NCI-H82 (cell line): ENCODE measurements at regions not wholly inside any gene's neighbourhood (a gene's known extent, or its start where the extent isn't known, plus 50 kb on each side); places are given as distances from the start of the nearest gene placed in this dataset.

Experiments
- DNase-seq: peaks from one replicate; lab custom pipeline; 2025; lab: John Stamatoyannopoulos, UW

DNA sequence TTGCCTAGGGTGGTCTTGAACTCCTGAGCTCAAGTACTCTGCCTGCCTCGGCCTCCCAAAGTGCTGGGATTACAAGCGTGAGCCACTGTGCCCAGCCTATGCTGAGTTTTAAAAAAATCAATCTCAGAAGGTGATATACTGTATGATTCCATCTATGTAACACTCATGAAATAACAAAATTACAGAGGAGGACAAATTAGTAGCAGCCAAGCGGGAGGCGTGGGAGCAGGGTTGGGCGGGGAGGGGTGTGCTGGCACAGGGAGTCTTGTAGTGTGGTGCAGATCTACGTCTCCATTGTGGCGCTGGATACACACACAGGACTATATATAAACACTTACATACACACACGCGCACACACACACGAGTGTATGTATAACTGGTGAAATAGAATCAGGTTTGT is 80.6 kb upstream of the LINGO1 start:
- no peak for DNase-seq

DNA sequence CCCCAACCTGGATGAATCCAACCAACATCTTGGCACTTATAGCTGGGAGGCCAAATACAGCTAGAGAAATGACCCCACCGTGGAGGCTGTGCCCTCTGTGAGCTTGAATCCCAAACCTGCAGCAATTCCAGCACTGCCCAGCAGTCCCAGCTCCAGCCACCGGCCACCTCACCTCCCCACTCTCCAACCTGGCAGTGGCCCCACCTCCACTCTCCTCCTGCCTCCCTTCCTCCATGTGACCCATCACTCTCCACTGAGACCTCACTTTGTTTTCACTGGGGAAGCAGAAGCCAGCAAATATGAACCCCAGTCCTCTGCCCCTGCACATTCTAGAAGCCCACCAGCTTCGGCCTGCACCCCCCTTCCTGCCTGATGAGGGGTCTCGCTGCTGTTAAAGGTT is 79.7 kb upstream of the LINGO1 start:
- no peak for DNase-seq

DNA sequence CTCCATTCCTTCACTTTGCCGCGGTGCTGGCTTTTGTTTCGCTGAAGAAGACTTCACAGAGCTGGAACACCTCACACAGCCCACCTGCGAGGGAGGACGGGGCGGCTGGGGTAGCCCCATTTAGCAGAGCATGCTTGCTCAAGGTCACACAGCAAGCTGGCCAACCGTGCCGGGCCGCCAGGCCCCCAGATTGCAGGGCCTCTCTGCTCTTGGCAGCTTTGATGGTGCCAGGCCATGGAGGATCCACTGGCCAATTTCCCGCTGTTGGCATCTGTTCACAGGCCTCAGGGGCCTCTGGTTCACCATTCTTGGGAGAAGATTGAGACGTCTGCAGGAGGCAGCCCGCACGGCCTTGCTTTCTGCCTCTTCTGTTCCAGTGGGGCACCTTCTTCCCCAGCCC is 77.9 kb upstream of the LINGO1 start:
- DNase-seq = no peak

DNA sequence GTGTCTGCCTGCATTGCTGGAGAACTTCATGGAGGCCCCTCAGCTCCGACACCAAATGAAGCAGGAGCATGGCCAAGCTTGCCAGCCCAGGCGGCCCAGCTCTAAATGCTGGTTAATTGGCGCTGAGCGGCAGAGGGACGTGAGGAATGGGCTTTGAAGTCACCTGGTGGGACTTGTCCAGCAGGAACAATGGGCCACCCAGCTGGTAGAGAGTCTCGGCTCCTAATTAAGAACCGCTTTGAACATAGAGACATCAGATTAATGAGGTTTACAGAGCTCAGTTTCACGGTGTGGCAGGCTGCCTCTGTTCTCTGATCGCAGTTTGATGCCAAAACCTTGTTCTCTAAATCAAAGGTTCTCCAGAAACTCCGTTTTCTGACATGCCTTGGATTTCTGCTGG is 77.5 kb upstream of the LINGO1 start:
- no peak for DNase-seq

DNA sequence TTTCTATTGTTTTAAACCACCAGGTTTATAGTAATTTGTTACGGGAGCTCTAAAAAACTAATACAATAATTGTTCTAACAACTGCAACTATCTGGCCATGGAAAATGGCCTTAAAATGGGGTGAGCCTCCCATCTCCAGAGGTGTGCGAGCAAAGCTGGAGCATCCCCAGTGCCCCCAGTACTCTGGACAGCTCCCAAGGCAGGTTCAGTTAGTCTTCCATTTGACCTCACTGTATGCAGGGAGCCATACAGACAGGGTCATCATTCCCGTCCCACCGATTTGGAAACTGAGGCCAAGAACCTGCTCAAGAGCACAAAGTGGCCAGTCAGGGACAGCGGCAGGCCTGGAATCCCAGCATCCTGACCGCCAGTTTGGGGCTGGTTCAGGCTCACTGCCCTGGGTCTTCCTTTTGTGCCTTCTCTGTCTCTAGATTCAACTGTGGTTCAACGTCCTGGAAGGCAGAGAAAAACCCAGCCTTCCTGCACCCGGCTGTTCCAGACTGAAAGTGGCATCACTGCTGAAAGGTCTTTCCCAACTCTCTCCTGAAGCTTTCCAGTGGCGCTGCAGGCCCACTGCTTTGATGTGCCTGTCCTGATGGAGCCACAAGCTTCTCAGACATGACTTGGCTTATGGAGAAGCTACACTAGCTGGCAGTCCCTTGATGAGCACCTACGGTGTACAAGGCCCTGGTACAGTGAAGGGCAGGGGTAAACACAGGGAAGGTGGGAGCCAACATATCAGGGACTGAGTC is 76.6 kb upstream of the LINGO1 start:
- DNase-seq = no peak

DNA sequence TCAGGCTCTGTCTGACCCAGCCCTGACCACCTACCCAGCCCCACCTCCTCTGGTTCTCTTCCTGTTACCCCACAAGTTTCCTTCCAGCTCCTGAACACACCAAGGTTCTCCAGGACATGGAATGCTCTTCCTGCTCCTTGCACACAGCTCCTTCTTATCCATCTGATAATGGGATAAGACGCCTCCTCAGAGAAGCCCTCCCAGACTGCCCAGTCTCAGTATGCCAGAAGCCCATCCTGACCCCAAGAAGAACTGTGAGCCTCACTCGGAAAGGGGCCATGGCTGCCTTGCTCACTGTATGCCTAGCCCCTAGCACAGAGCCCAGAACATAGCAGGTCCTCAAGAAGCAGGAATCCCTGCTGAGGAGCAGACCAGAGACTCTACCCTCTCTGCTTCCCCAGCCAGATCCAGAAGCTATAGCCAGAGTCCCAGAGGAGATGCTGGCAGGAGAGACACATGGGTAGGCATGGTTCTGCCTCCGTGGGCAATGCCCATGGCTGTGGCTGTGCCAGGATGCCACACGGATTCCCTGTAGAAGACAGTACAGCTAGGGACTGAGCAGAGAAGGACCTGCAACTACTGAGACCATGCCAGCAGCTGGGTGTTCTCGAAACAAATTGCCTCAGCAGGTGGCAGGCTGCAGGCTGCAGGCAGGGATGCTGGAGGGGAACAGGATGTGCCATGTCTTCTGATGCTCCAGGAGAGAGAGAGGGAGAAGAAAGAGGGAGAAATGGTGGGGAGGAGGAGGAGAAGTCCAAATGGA is 74.0 kb upstream of the LINGO1 start:
- DNase-seq = no peak

DNA sequence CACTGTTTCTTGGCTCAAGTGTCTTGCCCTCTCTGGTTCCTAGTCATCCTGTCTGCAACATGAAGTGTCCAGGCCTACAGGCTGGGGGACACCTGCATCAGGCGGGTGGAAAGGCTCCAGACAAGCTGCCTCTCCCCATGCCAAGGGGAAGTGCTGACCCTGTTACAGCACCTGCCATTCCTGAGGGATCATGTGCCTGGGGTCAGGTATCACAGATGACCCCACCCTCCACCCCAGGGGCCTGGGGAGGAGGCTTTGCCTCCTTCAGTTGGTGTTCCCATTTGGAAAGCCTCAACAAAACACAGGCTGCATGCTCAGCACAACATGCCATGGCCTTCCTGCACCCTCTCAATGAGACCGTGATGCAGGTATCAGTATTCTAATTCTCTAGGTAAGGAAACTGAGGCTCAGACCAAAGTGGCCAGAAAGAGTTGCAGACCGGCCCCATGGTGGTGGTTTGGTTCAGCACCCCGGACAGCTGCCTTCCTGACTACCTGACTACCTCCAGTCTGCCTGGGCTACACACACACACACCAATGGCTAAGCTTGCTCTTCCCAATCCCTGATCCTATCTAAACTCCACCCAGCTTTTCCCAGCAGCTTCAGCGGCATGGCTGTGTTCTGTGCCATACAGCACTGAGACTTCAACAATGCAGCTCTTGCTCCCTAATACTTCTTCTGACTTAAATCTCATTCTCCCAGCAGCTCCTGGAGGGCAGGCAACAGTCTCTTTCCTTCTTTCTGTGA is 69.7 kb upstream of the LINGO1 start:
- peak; percentile 37 for DNase-seq

DNA sequence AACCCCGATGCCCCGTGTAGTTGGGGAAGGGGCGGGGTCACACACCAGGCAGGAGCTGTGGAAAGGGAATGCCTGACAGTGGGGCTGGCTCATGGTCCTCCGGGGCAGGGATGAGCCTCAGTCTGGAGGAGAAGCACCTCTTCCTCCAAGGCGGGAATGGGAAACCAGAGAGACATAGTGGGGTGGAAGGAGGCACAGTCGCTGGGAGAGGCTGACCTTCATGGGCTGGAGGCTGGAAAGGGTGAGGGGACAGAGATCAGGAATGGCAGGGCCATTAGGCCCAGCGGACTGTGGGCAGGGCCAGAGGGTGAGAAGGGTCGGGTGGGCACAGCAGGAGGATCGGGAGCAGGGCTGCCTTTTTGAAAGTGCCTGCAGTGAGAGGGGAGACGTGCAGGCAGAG is 65.8 kb upstream of the LINGO1 start:
- DNase-seq = no peak

DNA sequence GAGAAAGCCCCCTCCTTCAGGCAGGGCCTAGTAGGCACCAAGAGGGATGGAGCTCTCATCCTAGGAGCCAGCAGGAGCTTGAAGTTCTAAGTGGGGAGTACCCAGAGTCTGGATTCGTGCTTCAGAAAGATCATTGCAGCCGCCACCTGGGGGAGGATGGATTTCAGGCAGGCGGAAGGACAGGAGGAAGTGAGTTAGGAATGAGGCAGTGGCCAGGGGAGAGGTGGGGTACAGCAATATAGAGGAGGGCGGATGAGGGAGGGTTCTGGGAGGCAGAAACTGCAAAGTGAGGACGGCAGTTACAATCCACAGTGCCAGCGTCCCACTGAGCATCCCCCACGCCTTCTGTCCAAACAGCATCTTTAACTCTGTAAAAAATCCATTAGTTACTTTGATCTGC is 65.2 kb upstream of the LINGO1 start:
- no peak for DNase-seq

DNA sequence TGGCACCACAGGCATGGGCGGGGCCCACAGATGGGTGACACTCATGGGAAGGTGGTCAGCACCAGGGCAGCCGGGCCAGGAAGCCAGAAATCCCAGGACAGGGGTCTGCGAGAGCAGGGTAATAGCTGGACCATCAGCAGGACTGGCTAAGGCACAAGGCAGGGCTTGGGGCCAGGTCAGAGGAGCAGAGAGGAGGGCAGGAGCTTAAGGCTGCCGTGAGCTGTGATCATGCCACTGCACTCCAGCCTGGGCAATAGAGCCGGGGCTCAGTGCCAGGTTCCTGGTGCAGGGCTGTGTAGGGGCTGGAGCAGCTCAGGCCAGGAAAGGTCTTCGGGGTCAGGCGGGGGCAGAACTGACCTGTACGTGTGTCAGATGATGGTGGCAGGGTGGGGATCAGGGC is 64.2 kb upstream of the LINGO1 start:
- no peak for DNase-seq

DNA sequence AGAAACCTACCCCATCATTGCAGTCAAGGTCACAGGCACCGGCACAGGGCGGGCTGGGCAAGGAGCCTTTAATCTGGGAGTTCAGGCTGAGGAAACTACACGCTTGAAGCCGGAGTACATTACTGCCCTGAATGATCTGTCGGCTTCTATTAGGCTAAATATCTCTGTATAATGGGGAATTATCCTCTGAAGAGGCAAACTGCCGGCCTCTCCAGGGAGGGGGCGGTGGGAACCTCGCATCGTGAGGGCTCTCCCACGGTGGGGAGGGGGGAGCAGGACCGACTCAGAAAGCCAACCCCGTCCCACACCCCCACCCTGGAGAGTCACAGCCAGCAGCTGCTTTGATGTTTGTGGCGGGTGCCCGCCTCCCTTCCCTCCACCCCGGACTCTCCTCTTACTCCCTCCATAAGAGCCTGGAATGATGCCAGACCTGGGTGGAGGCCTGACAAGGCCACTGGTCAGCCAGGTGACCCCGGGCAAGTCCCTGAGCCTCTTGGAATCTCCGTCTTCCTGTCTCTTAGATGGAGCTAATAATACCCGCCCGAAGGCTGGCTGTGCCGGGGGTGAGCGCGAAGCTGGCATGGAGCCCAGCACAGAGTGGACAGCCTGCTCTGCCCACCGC is 63.4 kb upstream of the LINGO1 start:
- DNase-seq = peak; percentile 35

DNA sequence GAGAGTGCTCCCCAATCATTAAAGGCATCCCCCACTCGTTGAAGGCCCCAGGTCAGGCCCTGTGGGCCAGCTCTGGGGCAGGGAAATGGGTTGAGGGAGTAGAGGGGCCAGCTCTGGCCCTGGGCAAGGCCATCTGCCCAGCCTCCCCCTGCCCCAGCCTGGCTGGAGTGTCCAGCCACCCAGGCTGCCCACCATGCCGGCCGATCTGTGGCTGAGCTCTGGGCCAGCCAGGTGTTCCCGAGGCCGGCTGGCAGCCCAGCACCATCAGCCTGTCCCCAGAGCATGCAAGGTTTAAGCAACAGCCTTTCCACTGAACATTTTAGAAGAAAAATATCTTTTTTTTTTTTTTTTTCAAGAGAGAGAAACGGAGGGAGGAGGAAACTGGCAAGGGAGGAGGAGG is 62.8 kb upstream of the LINGO1 start:
- DNase-seq = no peak

DNA sequence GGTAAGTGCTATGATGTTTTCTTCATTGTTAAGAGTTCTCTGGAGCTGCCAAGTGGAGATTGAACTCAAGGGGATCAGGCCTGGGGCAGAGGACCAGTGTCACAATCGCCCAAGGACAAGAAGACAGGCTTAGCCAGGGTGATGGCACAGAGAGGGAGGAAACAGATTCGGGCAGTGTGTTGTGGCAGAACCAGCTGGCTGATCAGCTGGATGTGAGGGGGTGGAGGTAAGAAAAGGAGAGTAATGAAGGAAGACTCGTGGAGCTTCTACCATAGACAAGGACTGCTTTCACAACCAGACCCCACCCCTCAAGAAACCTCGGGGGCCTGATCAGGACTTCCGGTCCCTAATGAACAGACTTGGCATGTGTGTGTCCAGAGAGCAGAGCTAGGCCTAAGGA is 60.9 kb upstream of the LINGO1 start:
- DNase-seq = no peak

DNA sequence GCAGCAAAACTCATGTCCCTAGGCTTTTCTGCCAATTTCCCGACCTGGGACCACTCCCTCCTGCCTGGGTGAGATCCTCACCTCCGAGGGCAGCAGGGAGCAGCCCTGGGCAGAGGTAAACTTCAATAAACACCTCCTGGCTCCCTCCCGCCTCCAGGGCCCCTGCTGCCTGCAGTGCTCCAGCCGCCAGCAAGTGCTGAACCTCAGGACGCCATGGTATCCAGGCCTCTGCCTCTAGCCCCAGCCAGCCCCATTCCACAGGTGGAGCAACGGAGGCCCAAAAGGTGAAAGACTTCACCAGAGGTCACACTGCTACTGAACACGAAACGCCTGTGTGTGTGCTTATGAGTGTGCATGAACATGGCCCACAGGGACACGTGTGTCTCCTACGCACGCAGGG is 59.9 kb upstream of the LINGO1 start:
- DNase-seq = no peak

DNA sequence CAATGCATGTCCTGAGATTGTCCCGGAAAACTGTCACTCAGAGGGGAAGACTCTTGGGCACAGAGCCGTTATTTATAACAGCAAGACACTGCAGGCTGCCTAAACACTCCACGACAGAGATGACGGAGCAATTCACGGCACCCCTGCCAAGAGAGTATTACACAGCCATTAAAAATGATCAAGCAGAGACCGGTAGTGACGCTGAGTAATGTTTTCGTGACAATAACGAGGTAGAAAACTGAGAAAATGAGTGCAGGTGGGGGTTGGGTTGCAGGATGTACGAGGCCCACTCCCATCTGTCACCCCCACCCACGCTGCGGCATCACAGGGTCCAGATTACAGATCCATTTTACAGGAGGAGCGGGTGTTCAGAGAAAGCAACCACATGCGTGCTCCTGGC is 58.9 kb upstream of the LINGO1 start:
- no peak for DNase-seq

DNA sequence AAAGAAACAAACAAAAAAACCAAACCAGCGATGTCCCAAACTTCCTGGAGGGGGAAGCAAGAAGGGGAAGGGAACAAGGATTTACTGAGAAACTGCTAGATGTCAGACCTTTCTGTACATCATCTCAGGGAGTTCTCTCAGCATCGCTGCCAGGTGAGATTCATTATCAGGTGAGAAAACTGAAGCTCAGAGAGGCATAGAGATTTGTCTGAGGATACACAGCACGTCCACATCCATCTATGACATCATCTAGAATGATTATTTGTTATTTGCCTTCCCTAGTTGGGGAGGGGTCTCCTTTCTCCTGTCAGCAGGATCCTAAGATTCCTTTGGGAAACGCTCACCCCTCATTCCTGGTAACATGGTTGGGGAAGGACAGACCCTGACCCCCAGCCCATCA is 57.1 kb upstream of the LINGO1 start:
- no peak for DNase-seq

DNA sequence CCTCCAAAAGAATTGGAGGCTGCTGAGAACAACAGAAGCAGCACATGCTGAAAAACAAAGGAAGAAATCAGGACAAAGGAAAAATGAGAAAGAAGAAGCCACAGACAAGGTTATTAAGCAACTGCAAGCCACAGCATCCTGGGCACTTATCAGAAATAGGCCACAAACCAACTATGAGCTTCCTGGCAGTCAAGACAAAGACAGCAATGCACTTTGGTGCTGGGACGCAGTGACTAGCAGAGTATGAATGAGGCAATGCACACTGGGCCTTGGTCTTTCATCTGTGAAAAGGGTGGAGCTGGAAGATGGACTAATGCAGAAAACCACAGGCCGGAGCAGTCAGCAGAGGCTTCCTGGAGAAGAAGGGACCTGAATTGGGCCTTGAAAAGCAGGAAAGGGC is 56.0 kb upstream of the LINGO1 start:
- no peak for DNase-seq

DNA sequence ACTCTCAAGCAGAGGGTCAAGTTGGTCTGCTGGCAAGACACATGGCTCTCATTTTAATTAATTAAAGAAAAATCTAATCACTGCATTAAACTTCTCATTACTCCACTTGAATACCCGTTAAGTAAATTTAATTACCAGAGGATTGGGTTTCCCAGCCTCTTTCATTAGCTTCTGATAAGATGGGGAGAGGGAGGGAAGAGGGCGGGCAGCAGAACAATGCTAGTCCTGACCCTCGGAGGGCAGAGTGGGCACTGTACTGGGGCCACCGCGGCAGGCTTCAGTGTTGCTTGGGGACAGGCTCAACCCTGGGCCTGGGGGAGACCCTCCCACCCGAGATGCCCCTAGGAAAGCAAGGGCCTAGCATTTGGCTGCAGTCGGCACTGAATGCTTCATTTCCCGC is 55.6 kb upstream of the LINGO1 start:
- peak; percentile 61 for DNase-seq

DNA sequence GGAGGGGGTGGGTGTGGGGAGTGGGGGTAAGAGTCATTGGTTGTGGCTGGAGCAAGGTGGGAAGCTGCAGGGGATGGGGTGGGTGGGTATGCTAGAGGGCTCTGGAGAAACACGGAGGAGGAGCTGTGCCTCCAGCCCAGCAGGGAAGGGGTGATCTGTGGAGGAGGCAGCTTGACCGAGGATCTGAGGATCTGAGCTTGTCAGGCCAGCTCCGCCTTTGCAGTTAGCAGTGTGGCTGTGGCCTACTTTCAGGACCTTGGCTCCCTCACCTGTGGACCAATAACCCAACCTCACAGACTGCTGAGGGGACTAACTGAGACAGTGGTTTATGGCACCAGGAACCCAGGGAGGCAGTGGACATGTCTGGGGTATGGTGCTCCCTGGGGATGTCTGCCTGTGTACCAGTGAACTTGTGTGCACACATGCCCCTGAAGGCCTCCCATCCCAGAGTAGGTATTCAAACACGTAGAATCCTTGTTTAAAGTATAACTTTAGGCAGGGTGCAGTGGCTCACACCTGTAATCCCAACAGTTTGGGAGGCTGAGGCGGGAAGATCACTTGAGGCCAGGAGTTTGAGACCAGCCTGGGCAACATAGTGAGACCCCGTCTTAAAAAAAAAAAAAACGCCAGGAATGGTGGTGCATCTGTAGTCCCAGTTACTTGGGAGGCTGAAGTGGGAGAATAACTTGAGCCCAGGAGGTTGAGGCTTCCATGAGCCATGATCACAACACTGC is 52.5 kb upstream of the LINGO1 start:
- DNase-seq = no peak

DNA sequence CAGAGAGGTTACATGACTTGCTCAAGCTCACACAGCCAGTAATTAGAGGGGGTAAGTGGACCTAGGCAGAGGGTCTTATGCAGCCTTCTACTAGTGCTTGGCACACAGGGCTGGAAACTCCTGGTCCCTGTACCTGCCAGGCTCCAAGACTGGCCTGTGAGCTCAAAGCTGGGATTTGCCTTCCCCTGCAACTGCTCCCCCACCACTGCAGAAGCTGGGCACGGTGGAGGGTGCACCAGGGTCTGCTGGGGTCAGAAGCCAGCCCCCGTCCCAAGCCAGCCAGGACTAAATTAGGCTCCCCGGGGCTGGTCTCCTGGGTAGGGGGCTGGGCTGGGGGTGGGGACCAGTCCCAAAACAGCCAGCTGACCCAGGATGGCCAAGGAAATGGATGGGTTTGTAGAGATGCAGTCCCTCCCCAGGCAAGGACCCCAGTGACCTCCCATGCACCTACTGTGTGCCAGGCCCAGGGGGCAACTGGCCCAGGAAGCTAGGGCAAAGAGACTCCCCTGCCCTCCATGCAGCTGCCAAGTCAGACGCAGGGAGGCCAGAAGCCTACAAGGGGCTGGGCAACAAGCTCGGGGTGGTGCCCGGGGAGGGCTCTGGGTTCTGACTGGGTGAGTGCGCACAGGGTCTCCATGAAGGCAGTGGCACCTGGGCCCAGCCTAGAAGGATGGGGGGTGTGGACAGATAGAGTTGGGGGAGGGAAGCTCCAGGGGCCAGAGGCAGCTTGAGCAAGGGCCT is 51.8 kb upstream of the LINGO1 start:
- no peak for DNase-seq

DNA sequence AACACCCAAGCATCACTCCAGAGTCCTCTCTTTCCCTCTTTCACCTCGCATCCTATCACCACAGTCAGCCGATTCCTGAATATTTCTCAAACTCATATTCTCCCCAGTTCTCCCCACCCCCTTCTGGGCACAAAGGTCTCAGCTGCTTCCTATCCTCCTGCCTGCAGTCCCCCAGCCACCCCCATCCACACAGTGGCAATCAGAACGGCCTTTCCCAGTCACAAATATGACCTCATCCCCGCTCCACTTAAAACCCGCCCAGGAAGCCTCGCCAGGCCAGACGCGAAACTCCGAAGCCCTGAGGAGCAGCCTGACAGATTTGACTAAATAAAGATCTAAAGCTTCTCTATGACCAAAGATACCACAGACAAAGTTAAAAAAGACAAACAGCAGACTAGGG is 49.9 kb upstream of the LINGO1 start:
- no peak for DNase-seq
